GM23338 (cell line): ENCODE measurements at regions not wholly inside any gene's neighbourhood (a gene's known extent, or its start where the extent isn't known, plus 50 kb on each side); places are given as distances from the start of the nearest gene placed in this dataset.

Experiments used
- ATAC-seq: fragments of 200-7000 bp; cut with Tn5 transposase; 3 replicates; pipeline ENCODE4 v1.9.1; 2020
- DNase-seq: peaks from one replicate; pipeline ENCODE4 v3.0.0-alpha.2; 2015; ENCODE audit warnings: low spot score
- H2AFZ ChIP-seq: fragments of 200-600 bp; sonication (generic); 2 replicates; pipeline ENCODE4 v1.8.0; 2016; ENCODE audit warnings: antibody characterized with exemption, mild to moderate bottlenecking, moderate library complexity
- H3F3A ChIP-seq: fragments of 200-600 bp; sonication (generic); replicated peaks from 2 replicates; pipeline ENCODE4 v1.8.0; 2017; ENCODE audit warnings: antibody characterized with exemption, mixed run types, low read depth
- H3K27ac ChIP-seq: fragments of 200-600 bp; sonication (generic); 2 replicates; pipeline ENCODE4 v1.6.1; 2016; ENCODE audit warnings: low read depth
- H3K27me3 ChIP-seq: fragments of 200-600 bp; sonication (generic); 2 replicates; pipeline ENCODE4 v1.8.0; 2016; ENCODE audit warnings: mild to moderate bottlenecking, mixed run types, moderate library complexity; ENCODE audit not compliant: insufficient read depth
- H3K36me3 ChIP-seq: fragments of 200-600 bp; sonication (generic); 2 replicates; pipeline ENCODE4 v1.8.0; 2016; ENCODE audit warnings: mild to moderate bottlenecking; ENCODE audit not compliant: insufficient read depth
- H3K4me1 ChIP-seq: fragments of 200-600 bp; sonication (generic); 2 replicates; pipeline ENCODE4 v1.8.0; 2016; ENCODE audit warnings: mild to moderate bottlenecking, moderate library complexity; ENCODE audit not compliant: insufficient read depth
- H3K4me2 ChIP-seq: fragments of 200-600 bp; sonication (generic); 2 replicates; pipeline ENCODE4 v1.7.1; 2017; ENCODE audit warnings: mixed run types
- H3K4me3 ChIP-seq: fragments of 200-600 bp; sonication (generic); 2 replicates; pipeline ENCODE4 v1.6.1; 2016; ENCODE audit warnings: mixed run types
- H3K79me2 ChIP-seq: fragments of 200-600 bp; sonication (generic); replicated peaks from 2 replicates; pipeline ENCODE4 v1.8.0; 2017; ENCODE audit warnings: mild to moderate bottlenecking; ENCODE audit not compliant: insufficient read depth
- H3K9me2 ChIP-seq: fragments of 200-600 bp; sonication (generic); 2 replicates; pipeline ENCODE4 v1.8.0; 2017; ENCODE audit not compliant: insufficient read depth
- H4K20me1 ChIP-seq: fragments of 200-600 bp; sonication (generic); replicated peaks from 2 replicates; pipeline ENCODE4 v1.8.0; 2017; ENCODE audit warnings: mild to moderate bottlenecking; ENCODE audit not compliant: insufficient read depth
- H3K27ac Mint-ChIP-seq: 2 replicates; pipeline ENCODE4 v1.8.0; 2020; ENCODE audit warnings: inconsistent platforms, mild to moderate bottlenecking, moderate library complexity, mixed read lengths
- H3K27me3 Mint-ChIP-seq: 3 replicates; pipeline ENCODE4 v1.8.0; 2022; ENCODE audit warnings: low read depth, mild to moderate bottlenecking, moderate library complexity, mixed read lengths, inconsistent platforms; ENCODE audit not compliant: insufficient read depth, poor library complexity
- H3K36me3 Mint-ChIP-seq: 3 replicates; pipeline ENCODE4 v1.8.0; 2021; ENCODE audit warnings: low read depth, mild to moderate bottlenecking, inconsistent platforms, moderate library complexity, mixed read lengths
- H3K4me1 Mint-ChIP-seq: 3 replicates; pipeline ENCODE4 v1.8.0; 2020; ENCODE audit warnings: mild to moderate bottlenecking, inconsistent platforms, mixed read lengths
- H3K4me3 Mint-ChIP-seq: 3 replicates; pipeline ENCODE4 v1.8.0; 2021; ENCODE audit warnings: moderate library complexity, mild to moderate bottlenecking, inconsistent platforms, mixed read lengths
- H3K9me3 Mint-ChIP-seq: 3 replicates; pipeline ENCODE4 v1.8.0; 2020; ENCODE audit warnings: moderate library complexity, mild to moderate bottlenecking, inconsistent platforms, mixed read lengths
- CREB1 ChIP-seq: fragments of 250-450 bp; sonication (Bioruptor Pico); IDR thresholded peaks from 2 replicates; pipeline ENCODE4 v1.5.0; 2020; ENCODE audit warnings: low read depth, mild to moderate bottlenecking, moderate library complexity
- CTCF ChIP-seq, 2 experiments: fragments of 200-600 bp in 1 of 2; sonication (generic) in 1 of 2; conservative IDR thresholded peaks; 2 replicates each; pipeline versions ENCODE4 v1.5.1 to v1.6.1; 2016 to 2017; ENCODE audit warnings: antibody characterized with exemption in 2 of 2, low read depth in 2 of 2, mild to moderate bottlenecking in 2 of 2, moderate library complexity in 1 of 2
- ETS1 ChIP-seq: IDR thresholded peaks from 2 replicates; pipeline ENCODE4 v1.6.1; 2016; ENCODE audit warnings: antibody characterized with exemption
- EZH2 ChIP-seq: fragments of 200-600 bp; sonication (generic); IDR thresholded peaks from one replicate; pipeline ENCODE4 v1.8.0; 2017; ENCODE audit warnings: antibody characterized with exemption, mild to moderate bottlenecking, low read depth; ENCODE audit not compliant: unreplicated experiment
- EZH2phosphoT487 ChIP-seq: fragments of 200-600 bp; sonication (generic); IDR thresholded peaks from one replicate; pipeline ENCODE4 v1.8.1; 2018; ENCODE audit warnings: antibody characterized with exemption; ENCODE audit not compliant: unreplicated experiment
- JUNB ChIP-seq: IDR thresholded peaks from one replicate; pipeline ENCODE4 v1.6.1; 2016; ENCODE audit warnings: antibody characterized with exemption; ENCODE audit not compliant: unreplicated experiment
- POLR2AphosphoS5 ChIP-seq: IDR thresholded peaks from 2 replicates; pipeline ENCODE4 v1.6.1; 2016; ENCODE audit warnings: antibody characterized with exemption, low read depth
- REST ChIP-seq: IDR thresholded peaks from one replicate; pipeline ENCODE4 v1.6.1; 2018; ENCODE audit warnings: antibody characterized with exemption; ENCODE audit not compliant: unreplicated experiment
- STAT1 ChIP-seq: IDR thresholded peaks from one replicate; pipeline ENCODE4 v1.6.1; 2016; ENCODE audit warnings: antibody characterized with exemption; ENCODE audit not compliant: unreplicated experiment
- ZNF114 ChIP-seq: fragments of 250-450 bp; sonication (Bioruptor Pico); IDR thresholded peaks from 2 replicates; pipeline ENCODE4 v1.5.0; 2020; ENCODE audit warnings: mild to moderate bottlenecking, moderate library complexity

DNA sequence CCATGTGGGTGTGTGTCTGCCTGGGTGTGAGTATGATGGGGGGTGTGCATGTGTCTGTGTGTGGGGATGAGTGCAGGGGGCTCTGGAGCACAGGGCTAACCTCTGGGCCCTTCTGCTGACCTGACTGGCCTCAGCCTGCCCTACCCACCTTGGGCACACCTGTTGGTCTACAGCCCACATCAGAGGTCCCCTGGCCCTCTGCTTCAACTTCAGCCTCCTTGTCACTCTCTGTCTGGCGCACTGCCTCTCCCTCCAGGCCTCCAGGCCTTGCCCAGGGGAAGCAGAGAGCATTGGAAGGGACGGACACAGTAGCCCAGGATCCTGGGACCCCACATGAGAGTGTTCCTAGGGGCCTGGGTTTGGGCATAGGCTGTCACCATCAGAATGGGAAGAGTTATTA lies 115.4 kb downstream of the EFNB1 start (continued):
- no peak for TF ChIP-seq CTCF (conservative IDR thresholded peaks at IDR 0.05; ENCODE audit: low read depth in 2 of 2)

DNA sequence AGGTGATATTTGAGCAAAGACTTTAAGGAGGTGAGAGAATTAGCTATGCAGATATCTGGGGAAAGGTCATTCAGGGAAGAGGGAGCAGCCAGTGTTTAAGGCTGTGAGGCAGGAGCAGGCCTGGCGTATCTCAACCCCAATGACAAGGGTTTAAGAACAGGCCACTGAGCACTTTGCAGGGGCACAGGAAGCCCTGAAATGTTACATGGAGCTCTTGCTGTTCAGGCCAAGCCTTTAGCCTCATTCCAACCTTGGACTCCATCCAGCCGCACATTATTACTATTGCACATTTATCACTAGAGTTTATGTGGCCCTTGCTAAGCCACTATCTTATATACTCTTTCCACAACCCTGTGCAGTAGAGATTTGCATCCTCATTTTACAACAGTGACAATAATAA lies 114.0 kb downstream of the EFNB1 start:
- DNase-seq (no peak), ATAC-seq (no peak)
- Histone ChIP-seq H3K79me2 (no peaks in the 10 kb centered on the region), H3K4me2 (no peak overlapping the region), H3F3A (no peaks in the 10 kb centered on the region), H3K27me3 (no peaks in the 10 kb centered on the region), H3K27ac (no peak overlapping the region), H3K9me2 (no peaks in the 10 kb centered on the region), H4K20me1 (no peaks in the 10 kb centered on the region), H2AFZ (no peak overlapping the region), H3K4me1 (no peaks in the 10 kb centered on the region), H3K36me3 (no peaks in the 10 kb centered on the region), H3K4me3 (no peak overlapping the region)
- H3K9me3 Mint-ChIP-seq = no peaks in the 10 kb centered on the region
- TF ChIP-seq POLR2AphosphoS5 = no peak
- no peak for TF ChIP-seq ZNF114 (CRISPR knock-in tag)
- TF ChIP-seq CTCF (conservative IDR thresholded peaks at IDR 0.05; ENCODE audit: low read depth in 2 of 2) = no peak
- no peak for TF ChIP-seq CREB1 (CRISPR knock-in tag)
- no peak for TF ChIP-seq JUNB
- H3K36me3 Mint-ChIP-seq = no peaks in the 10 kb centered on the region
- no peaks in the 10 kb centered on the region; the same call in 2 of the 3 replicates for H3K4me1 Mint-ChIP-seq
- no peaks in the 10 kb centered on the region for H3K27me3 Mint-ChIP-seq
- H3K4me3 Mint-ChIP-seq = no peak overlapping the region
- H3K27ac Mint-ChIP-seq = no peak overlapping the region

DNA sequence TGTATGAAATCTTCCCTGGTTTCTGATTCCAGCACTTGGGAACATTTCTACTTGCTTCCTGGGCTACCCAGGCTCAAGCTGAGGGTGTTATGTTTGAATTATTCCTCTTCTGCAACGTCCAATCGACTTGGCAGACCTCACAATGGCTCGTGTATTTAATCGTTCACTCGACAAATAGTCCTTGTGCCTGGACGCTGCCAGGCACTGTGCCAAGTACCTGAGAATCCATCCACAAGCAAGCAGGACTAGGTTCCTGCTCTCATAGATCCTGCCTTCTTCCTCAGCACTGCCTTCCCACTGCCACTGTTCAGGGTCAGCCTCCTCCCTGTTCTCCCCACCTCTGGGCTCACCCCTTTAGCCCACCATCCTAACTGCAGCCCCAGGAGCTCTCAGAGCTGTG lies 113.3 kb downstream of the EFNB1 start:
- Mint-ChIP-seq H3K36me3 (no peaks in the 10 kb centered on the region), H3K4me3 (no peak overlapping the region), H3K27me3 (no peaks in the 10 kb centered on the region), H3K27ac (no peak overlapping the region), H3K4me1 (no peaks in the 10 kb centered on the region; the same call in 2 of the 3 replicates), H3K9me3 (no peaks in the 10 kb centered on the region)
- Histone ChIP-seq H3K9me2 (no peaks in the 10 kb centered on the region), H3K4me3 (no peak overlapping the region), H3K79me2 (no peaks in the 10 kb centered on the region), H3K4me2 (no peak overlapping the region), H3K4me1 (no peaks in the 10 kb centered on the region), H3K27ac (no peak overlapping the region), H3K36me3 (no peaks in the 10 kb centered on the region), H2AFZ (no peak overlapping the region), H3K27me3 (no peaks in the 10 kb centered on the region), H4K20me1 (no peaks in the 10 kb centered on the region), H3F3A (no peaks in the 10 kb centered on the region)
- no peak for ATAC-seq
- DNase-seq = no peak
- TF ChIP-seq EZH2 (no peak), EZH2phosphoT487 (no peak), REST (no peak), ETS1 (no peak), STAT1 (no peak)
